GM19099 (cell line): ENCODE measurements at regions not wholly inside any gene's neighbourhood (a gene's known extent, or its start where the extent isn't known, plus 50 kb on each side); places are given as distances from the start of the nearest gene placed in this dataset.

Source experiments
- POLR2A ChIP-seq: IDR thresholded peaks from 3 replicates; pipeline ENCODE4 v1.6.1; 2011; ENCODE audit warnings: low read depth; ENCODE audit not compliant: insufficient read length; ENCODE audit errors: extremely low read depth

DNA sequence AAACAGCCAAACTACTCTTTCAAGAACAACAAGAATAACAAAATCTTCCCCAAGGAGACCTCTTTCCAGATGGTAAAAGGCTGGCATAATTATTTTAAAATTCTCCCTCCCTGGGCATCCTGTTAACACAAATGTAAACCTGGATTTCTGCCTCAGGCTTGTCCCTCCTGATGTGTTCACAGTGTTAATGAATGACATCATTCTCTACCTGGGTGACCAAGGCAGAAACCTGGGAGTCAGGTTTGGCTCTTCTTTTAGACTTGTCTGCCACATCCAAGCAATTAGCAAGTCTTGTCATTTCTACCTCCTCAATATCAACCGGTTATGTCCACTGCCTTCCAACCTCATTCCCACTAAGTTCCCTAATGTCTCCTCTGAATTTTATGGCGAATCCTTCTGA, 368.7 kb upstream of the TBL1XR1 start:
- TF ChIP-seq POLR2A: no peak

- no peak for TF ChIP-seq POLR2A
Measured at GRCh38 chr3:177567833-177568232, 370.6 kb upstream of the TBL1XR1 start.

- no peak for TF ChIP-seq POLR2A
Measured at GRCh38 chr3:177569193-177569592, 371.9 kb upstream of the TBL1XR1 start.

DNA sequence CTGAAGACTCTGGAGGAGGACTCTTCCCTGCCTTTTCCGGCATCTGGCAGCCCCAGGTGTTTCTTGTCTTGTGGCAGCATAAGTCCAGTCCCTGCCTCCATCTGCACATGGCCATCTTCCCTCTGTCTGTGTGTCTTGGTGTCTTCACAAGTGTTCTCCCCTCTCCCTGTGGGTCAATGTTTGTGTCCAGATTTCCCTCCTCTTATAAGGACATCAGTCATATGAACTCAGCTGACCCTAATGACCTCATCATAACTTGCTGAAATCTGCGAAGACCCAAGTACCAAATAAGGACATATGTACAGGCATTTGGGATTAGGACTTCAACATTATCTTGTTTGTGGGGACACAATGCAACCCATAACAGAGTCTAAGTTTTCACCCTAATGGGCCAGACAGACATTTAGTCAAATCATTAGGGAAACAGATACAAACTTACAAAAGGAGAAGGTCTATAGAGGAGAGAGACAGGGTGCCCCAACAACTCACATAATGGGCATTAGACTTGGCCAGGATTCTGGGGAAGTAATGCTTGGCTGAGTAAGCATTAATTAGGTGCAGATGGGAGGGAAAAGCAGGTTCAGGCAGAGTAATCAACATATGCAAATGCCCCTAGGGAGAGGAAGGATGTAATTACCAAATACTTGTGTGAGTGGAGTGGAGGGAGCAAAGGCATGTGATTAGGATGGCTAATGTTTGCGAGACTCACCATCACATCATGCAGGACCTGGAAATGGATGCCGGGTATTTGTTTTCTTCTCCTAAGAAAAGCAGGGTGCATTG, 372.8 kb upstream of the TBL1XR1 start:
- TF ChIP-seq POLR2A: no peak

DNA sequence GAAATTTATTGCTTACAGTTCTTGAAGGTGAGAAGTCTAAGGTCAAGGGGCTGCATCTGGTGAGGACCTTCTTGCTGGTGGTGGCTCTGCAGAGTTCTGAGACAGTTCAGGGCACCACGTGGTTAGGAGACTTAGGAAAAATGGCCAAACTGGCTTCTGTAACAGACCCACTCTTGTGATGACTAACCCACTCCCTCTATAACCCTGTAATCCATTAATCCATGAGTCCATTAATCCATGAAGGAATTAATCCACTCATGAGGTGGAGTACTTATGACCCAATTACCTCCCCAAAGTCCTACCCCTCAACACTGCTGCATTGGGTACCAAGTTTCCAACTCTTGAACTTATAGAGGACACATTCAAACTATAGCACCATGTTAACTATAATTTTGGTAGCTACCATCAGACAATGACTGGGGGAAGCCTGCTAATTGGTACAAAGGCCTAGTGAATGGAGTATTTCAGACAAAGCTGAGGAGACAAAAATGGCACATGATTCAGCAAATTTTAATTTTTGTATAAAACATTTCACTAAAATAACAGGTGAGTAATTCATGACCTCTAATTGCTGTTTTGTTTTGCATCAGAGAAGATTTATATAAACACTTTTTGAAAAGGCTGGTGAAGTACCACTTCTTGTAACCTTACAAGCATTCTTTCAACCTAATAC, 374.1 kb upstream of the TBL1XR1 start:
- TF ChIP-seq POLR2A: no peak

DNA sequence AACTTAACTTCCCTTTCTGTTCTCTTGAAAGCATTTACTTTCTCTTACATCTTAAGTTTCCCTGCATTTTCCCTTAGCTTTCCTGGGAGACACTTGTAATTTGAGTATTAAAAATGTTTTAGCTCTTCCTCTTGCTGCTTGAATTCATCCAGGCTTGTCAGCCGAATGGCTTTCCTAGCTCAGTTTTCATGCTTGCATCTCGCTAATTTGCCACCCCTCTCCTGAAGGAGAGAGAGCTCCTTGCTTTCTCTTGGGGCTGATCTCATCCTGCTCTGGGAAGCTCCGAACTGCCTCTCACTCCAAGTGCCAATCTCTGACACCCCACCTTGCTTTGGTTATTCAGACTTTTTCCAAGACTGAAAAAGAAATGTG, 374.6 kb upstream of the TBL1XR1 start:
- no peak for TF ChIP-seq POLR2A

GRCh38 chr3:177574222-177574856, 377.1 kb upstream of the TBL1XR1 start:
- no peak for TF ChIP-seq POLR2A

DNA sequence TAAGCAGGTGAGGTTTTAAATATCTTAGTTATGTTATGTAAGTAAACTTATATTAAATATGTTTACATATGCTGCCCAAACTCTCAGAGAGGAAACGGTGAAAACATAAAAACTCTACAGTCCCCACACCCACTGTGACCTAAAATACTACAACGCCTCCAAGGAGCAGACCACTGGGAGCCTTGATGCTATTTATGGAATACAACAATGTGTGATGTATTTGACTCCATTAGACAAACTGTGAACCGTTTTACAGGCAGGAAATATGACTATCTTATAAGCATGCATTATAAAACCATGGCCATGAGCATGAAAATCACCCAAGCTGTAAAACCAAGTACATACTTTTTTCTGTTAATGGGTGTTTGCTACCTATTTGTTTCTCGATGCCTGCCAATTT, 379.5 kb upstream of the TBL1XR1 start:
- no peak for TF ChIP-seq POLR2A

DNA sequence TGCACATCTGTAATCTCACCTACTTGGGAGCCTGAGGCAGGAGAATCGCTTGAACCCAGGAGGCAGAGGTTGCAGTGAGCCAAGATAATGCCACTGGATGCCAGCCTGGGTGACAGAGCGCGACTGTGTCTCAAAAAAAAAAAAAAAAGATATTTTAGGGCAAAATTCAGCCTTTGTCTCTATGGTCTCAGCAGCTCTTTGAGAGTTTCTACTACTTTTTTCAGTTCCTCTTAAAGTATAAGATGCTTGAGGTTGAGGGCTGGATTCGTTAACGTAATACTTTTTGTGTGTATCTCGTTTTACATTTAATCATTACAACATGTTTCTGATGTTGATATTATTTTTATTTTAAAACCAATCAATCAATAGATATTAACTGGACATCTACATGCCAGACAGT, 381.2 kb upstream of the TBL1XR1 start:
- no peak for TF ChIP-seq POLR2A

- no peak for TF ChIP-seq POLR2A
Measured at GRCh38 chr3:177579419-177579818, 382.1 kb upstream of the TBL1XR1 start.

- TF ChIP-seq POLR2A: no peak
Measured at GRCh38 chr3:177580437-177580836, 383.2 kb upstream of the TBL1XR1 start.

GRCh38 chr3:177585271-177585670, 388.0 kb upstream of the TBL1XR1 start:
- no peak for TF ChIP-seq POLR2A

GRCh38 chr3:177589041-177589650, 391.9 kb upstream of the TBL1XR1 start:
- no peak for TF ChIP-seq POLR2A

GRCh38 chr3:177589911-177590381, 392.7 kb upstream of the TBL1XR1 start:
- TF ChIP-seq POLR2A: no peak

DNA sequence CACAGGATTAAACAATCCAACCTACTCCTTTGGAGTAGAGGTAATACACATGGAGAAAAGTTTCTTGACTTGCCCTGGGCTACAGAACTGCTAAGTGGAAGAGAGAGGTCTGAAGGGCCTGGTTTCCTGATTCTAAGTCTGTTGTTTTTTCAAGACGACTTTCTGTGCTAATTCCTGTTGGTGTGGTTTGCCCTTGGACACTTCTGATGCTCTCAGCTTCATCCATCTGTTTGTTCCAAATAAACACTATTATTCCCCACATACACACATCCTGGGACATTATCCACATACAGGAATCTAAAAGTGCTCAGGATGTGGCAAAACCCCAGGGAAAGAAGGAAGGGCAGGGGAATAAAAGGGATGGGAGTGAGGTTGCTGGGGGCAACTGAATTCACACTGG, 393.5 kb upstream of the TBL1XR1 start:
- no peak for TF ChIP-seq POLR2A

- no peak for TF ChIP-seq POLR2A
Measured at GRCh38 chr3:177591379-177591778, 394.1 kb upstream of the TBL1XR1 start.

DNA sequence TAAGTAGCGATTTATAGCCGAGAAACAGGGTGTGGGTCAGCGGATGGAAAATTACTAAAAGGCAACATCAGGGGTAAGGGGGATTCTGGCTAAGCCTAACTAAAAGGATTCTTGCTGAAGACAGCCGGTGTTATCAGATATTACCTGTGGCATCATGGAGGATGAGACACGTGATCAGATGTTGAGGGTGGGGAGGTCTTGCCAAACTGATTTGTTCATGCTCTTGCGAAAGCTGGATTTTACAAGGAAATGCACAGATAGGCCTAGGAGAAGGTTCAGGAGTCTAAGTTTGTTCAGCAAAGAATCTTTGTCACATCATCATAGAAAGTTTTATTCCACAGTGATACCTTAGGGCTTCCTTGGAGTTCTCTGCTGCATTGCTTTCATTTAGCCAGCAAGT, 396.8 kb upstream of the TBL1XR1 start:
- TF ChIP-seq POLR2A: no peak
